Activated CD4-positive, alpha-beta T cell treated with anti-CD3 and anti-CD28 coated beads, Interleukin-2, Interleukin-4, amounts not matched to agents 100 ng/mL and 50 ng/mL, durations not matched to agents 16 hours and 8 hours (primary cell): ENCODE measurements at regions not wholly inside any gene's neighbourhood (a gene's known extent, or its start where the extent isn't known, plus 50 kb on each side); places are given as distances from the start of the nearest gene placed in this dataset.

Source experiments
- DNase-seq: peaks from one replicate; pipeline ENCODE4 v3.0.0-alpha.2; 2020; ENCODE audit warnings: low spot score

DNA sequence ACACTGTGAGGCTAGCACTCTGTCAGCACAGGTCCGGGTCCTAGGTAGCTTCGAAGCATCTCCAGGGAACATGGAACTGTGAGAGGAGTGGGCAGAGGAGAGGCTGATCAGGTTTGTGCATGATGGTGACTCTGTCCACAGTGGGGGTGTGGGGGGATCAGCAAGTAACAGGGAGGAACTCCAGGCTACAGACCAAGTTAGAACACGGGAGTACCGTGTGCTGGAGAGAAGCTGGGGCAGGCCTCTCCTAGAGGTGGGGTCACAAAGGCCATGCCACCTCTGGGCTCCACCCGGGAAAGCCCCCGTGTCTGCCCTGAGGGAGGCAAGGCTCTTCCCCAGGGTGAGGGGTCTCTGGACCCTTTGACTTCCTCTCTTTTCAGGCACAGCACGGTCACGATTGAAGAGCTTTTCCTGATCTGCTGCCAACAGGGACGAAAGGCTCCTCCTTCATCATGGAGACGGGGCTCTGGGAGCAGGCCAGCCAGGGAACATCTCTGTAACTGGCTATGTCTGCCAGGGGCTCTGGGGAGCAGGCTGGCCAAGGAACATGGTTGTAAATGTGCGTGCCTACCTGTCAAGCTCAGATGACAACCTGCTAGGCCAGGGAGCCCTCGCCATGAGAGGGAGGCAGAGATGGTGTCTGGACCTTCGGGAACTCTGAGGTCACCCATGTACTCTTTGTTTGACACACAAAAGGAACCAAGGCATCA is 1476.1 kb downstream of the BRD1 start:
- DNase-seq = no peak

- DNase-seq = no peak
Observed at GRCh38 chr22:48350456-48350855, 1477.2 kb downstream of the BRD1 start.

GRCh38 chr22:48348855-48349254 is 1478.8 kb downstream of the BRD1 start:
- no peak for DNase-seq

DNA sequence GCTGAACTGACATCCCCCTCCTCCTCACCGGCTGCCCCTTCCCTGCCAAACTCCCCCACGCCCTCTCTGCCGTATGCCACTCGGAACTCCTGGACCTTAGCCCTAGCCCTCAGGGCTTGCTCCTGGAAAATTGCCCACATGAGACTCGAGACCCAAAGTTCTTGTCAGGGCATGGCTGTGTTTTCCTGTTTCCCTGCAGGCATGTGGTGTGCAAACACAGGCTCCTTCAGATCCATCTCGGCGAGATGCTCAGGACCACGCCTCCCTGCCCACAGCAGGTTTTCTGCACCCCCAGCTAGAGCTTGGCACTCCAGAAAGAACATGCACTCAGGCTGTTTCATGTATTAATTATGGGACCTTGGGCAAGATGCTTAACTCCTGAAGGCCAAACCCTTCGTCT is 1480.4 kb downstream of the BRD1 start:
- no peak for DNase-seq

GRCh38 chr22:48346911-48347310 is 1480.8 kb downstream of the BRD1 start:
- DNase-seq = no peak

DNA sequence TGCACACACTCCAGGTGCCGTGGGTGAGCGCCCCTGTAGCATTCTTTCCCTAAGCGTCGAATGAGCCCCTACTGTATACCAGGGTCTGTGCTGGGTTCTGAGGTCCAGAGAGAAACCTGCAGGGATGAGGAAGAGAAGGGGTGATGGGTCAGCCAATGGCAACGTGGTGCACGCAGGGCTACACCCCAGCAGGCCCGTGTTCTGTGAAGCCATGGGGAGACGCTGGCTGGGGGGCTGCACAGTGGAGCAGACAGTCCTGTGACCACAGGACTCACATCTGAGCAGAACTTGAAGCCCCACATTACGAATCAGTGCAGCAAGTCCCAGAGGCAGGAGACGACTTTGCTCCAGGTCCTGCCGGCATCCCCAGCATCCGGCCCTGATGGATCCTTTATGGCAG is 1481.4 kb downstream of the BRD1 start:
- no peak for DNase-seq

DNA sequence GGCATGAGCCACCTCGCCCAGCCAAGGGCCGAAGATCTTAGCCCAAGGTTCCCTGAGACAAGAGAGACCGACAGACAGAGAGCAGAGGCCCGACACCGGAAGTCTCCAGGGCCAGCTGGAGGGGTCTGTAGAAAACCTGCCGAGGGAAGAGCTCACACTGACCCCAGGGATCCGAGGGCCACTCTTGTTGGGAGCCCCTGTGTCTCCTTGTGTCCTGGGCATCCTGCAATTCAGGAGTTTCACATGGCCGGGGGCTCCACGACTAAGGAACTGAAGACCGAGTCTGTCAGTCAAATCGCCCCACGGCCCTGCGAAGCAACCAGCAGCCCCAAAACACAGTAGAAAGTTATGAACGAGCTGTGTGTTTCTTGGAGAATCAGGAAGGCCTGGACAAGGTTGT is 1482.0 kb downstream of the BRD1 start:
- DNase-seq = no peak

- DNase-seq = no peak
Observed at GRCh38 chr22:48343461-48343860, 1484.2 kb downstream of the BRD1 start.

- DNase-seq = no peak
Observed at GRCh38 chr22:48342732-48343131, 1484.9 kb downstream of the BRD1 start.

- DNase-seq = no peak
Observed at GRCh38 chr22:48342016-48342415, 1485.7 kb downstream of the BRD1 start.

GRCh38 chr22:48340727-48341709 is 1486.7 kb downstream of the BRD1 start:
- no peak for DNase-seq

- no peak for DNase-seq
Observed at GRCh38 chr22:48340191-48340590, 1487.5 kb downstream of the BRD1 start.

DNA sequence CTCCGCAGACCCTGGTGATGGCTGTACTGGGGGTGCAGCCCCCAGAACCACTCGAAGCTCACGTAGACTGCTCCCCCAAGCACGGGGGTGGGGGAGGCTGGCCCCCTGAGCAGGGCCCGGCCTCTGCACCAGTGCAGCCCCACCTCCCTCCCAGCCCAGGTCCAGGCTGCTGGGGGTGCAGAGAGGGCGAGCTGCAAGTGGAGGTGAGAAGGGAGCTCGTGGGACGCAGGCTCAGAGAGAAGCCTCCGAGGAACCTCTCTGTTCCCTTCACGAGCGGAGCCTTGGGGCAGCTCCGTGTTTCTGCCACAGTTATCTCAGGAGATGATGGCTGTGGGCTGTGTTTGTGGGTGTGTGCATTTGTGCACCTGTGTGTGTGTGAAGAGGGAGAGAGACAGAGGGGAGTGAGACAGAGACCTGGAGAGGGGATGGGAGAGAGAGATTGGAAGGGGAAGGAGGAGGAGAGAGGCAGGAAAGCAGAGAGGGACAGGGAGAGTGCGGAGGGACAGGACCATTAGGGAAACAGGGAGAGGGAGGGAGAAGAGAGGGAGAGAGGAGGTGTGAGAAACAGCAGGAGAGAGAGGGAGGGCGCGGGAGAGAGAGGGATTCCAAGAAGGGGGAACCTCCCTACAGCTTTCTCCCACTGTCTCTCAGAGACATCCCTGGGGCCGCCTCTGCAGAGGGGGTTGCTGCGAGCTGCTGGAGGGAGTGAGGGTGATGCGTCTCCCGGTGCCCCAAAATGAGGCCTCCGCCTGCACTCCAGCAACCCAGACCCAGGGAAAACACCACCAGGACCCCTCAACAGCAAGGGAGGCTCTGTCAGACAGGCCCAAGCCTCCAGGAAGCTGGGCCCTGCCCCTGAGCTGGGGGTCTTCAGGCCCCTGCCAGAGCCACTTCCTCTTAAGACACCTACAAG is 1488.6 kb downstream of the BRD1 start:
- DNase-seq = no peak

GRCh38 chr22:48337957-48338792 is 1489.5 kb downstream of the BRD1 start:
- no peak for DNase-seq

- DNase-seq = no peak
Observed at GRCh38 chr22:48336339-48337060, 1491.2 kb downstream of the BRD1 start.

DNA sequence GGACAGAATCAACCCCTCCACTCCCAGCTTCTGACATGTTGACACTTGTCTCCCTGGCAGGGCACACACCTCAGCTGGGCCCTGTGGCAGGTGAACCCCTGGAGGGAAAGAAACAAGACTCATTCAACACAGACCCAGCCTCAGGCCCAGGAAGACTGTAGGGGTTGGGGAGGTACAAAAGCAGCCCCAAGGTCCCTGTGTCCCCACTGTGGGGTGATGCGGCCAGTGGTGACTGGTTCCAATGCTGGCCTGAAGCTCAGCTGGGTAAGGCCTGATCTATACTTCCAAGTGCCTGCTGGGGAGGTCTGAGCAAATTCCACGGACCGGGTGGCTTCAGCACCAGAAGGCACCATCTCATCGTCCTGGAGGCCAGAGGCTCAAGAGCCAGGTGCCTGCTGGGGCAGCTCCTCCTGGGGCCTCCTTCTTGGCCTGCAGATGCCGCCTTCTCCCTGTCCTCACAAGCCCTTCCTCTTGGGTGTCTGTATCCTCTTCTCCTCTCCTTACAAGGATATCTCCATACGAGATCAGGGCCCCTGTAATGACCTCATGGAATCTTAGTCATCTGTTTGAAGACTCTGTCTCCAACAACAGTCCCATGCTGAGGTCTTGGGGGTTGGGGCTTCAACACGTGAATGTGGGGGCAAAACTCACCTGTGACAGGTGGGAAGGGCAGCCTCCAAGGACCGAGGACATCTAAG is 1492.1 kb downstream of the BRD1 start:
- no peak for DNase-seq

DNA sequence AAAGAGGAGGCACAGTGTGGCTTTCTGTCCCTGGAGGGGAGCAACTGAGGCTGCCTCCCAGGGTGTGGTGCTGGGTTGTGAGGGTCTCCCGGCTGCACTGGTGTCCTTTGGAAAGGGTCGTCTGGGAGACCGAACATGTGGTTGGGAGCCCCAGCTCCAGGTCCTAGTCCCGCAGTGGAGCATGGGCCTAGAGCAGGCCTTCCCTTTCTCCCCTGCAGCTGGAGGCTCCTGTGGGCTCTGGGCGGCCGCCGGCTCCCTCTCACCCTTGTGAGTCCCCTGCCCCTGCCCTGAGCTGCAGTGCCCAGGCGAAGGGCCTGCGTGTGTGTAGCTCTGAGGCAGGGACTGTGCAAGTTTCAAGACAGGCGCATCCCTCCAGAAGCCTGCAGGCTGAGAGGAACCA is 1492.7 kb downstream of the BRD1 start:
- DNase-seq = no peak

GRCh38 chr22:48333816-48334735 is 1493.6 kb downstream of the BRD1 start:
- no peak for DNase-seq

GRCh38 chr22:48333323-48333763 is 1494.3 kb downstream of the BRD1 start:
- DNase-seq = no peak
